ENCODE measurements at regions not wholly inside any gene's neighbourhood (a gene's known extent, or its start where the extent isn't known, plus 50 kb on each side); places are given as distances from the start of the nearest gene placed in this dataset.

- TF ChIP-seq CTCF (IDR thresholded peaks at IDR 0.05 in 2 of 3, conservative IDR thresholded peaks at IDR 0.05 in 1 of 3; ENCODE audit: borderline replicate concordance in 1 of 3, insufficient read depth in 1 of 3, low read depth in 2 of 3, low read length in 2 of 3), result no peak
- TF ChIP-seq ELF1 (IDR thresholded peaks at IDR 0.05; ENCODE audit: borderline replicate concordance, low read depth), result no peak
- TF ChIP-seq EZH2 (IDR thresholded peaks at IDR 0.05), result no peak
- no peak for TF ChIP-seq YY1 (IDR thresholded peaks at IDR 0.05; ENCODE audit: extremely low read depth, insufficient replicate concordance, low read depth, low read length)
- TF ChIP-seq CEBPB (IDR thresholded peaks at IDR 0.05; ENCODE audit: low read depth), result no peak
- no peak for TF ChIP-seq POLR2A (IDR thresholded peaks at IDR 0.05; ENCODE audit: borderline replicate concordance, extremely low read depth, insufficient read depth, insufficient read length)
- TF ChIP-seq ZBTB33 (IDR thresholded peaks at IDR 0.05; ENCODE audit: extremely low read depth, insufficient replicate concordance, low read length), result no peak
- no peak for TF ChIP-seq SIN3A (IDR thresholded peaks at IDR 0.05; ENCODE audit: low read depth)
Observed at GRCh38 chr2:144972676-144973075, 452.8 kb upstream of the ZEB2 start (continued).

GRCh38 chr2:144971786-144972335 lies 451.9 kb upstream of the ZEB2 start:
- BruUV-seq (replicated peaks), result no TSS peak
- H4K20me1 ChIP-seq (ENCODE audit: insufficient read depth), result no peaks in the 10 kb centered on the region
- no peak overlapping the region for H3K4me2 ChIP-seq (ENCODE audit: low read length)
- no peak overlapping the region for H3K9ac ChIP-seq (ENCODE audit: low read length)
- ChIA-PET POLR2A (no interaction called here), RAD21 (ENCODE audit: low non-redundant PET in 1 of 2, low total read pairs in 2 of 2, uncharacterized antibody in 2 of 2, unreplicated experiment in 2 of 2) (no interaction called here), CTCF (no interaction called here)
- H3K79me2 ChIP-seq (ENCODE audit: insufficient read depth, low read length), result no peaks in the 10 kb centered on the region
- ATAC-seq, result no peak
- no peak for DNase-seq (ENCODE audit: low read depth, low spot score)
- no peak overlapping the region for H3K4me3 ChIP-seq (replicated peaks in 1 of 2; ENCODE audit: low read depth in 1 of 2, low read length in 2 of 2)
- no peaks in the 10 kb centered on the region for H3K4me1 ChIP-seq (ENCODE audit: control insufficient read depth in 1 of 2, insufficient read depth in 2 of 2, low read length in 2 of 2)
- no peak overlapping the region for H3K27ac ChIP-seq (ENCODE audit: low read depth, low read length)
- H3K9me3 ChIP-seq (ENCODE audit: control insufficient read depth in 1 of 2, insufficient read depth in 1 of 2, low read depth in 1 of 2, low read length in 2 of 2), result no peaks in the 10 kb centered on the region
- no peak overlapping the region for H2AFZ ChIP-seq (ENCODE audit: low read depth, low read length, poor library complexity, severe bottlenecking)
- no peaks in the 10 kb centered on the region for H3K9me2 ChIP-seq (ENCODE audit: insufficient read depth)
- H3K27me3 ChIP-seq (ENCODE audit: insufficient read depth, low read length), result no peaks in the 10 kb centered on the region
- H3K36me3 ChIP-seq (ENCODE audit: control insufficient read depth in 1 of 2, insufficient read depth in 2 of 2, low read length in 2 of 2), result no peaks in the 10 kb centered on the region
- intact Hi-C loops (cut with micrococcal nuclease), result no loop called here
- TF ChIP-seq ATF3 (IDR thresholded peaks at IDR 0.05) (no peak), EZH2phosphoT487 (IDR thresholded peaks at IDR 0.05; ENCODE audit: borderline replicate concordance) (no peak), ZFX (IDR thresholded peaks at IDR 0.05) (no peak), TCF7L2 (IDR thresholded peaks at IDR 0.05; ENCODE audit: borderline replicate concordance, extremely low read depth, insufficient read depth, insufficient read length) (no peak), ZNF274 (IDR thresholded peaks at IDR 0.05; ENCODE audit: low read depth, low read length) (no peak), ELF1 (IDR thresholded peaks at IDR 0.05; ENCODE audit: borderline replicate concordance, low read depth) (no peak), CBX3 (IDR thresholded peaks at IDR 0.05; ENCODE audit: low read depth) (no peak), ZBTB33 (IDR thresholded peaks at IDR 0.05; ENCODE audit: extremely low read depth, insufficient replicate concordance, low read length) (no peak), RAD21 (IDR thresholded peaks at IDR 0.05; ENCODE audit: low read depth) (no peak)
